ENCODE measurements at regions not wholly inside any gene's neighbourhood (a gene's known extent, or its start where the extent isn't known, plus 50 kb on each side); places are given as distances from the start of the nearest gene placed in this dataset.
"Not testable (repeated sequence)": the region's sequence is repeated elsewhere in the genome, so short reads cannot be mapped to it uniquely, and the experiment has no call there.

DNA sequence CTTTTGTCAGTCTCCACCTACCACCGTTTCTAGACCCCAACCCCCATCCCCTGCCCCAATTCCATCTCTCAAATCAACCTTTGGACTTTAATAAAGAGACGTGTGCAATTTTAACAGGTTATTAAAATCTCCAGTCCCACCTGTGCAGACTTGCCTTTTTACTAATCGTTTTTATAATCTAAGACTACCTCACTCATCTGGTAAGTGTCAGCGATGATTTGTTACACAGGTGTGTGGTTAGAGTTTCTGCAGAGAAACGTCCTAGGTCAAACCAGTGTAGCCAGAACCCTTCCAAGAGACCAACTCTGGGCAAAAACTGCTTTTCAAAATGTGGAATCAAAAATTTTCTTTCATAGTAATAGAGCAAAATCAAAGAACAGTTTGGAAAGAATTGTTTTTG is 60.4 kb upstream of the PELI2 start:
- no peak for DNase-seq

DNA sequence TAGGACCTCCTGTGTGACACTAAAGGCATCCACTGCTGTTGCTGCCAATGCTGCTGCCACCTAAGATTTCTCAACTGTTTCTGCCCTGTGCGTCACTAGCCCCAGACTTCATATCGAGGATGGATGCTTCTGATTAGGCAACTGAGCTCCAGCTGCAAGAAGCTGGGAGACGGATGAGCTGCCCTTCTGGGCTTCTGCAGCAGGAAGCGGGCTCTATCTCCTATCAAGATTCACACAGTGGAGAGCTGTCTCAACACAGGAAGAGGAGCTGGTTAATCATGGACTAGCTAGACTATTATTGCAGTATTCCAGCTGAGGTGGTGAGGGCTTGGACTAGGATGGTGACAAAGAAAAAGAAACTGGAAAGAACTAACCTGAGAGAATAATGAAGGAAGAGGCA is 59.2 kb upstream of the PELI2 start:
- no peak for DNase-seq

DNA sequence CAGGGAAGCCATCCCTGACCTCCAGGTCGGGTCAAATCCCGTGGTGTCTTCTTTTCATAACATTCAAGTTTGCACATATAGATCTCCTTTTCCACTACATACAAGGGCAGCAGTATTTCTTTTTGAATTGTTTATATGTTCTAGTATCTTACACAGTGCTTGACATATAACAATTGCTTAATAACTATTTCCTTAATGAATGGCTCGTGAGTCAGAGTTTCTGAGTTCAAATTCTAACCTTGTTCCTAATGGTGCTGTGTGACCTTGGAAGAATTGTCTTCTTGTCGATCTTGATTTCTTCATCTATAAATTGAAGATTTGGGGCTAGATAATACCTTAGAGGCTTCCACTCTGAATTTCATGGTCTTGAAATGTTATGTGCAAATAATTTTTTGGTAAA is 57.2 kb upstream of the PELI2 start:
- DNase-seq, result no peak

DNA sequence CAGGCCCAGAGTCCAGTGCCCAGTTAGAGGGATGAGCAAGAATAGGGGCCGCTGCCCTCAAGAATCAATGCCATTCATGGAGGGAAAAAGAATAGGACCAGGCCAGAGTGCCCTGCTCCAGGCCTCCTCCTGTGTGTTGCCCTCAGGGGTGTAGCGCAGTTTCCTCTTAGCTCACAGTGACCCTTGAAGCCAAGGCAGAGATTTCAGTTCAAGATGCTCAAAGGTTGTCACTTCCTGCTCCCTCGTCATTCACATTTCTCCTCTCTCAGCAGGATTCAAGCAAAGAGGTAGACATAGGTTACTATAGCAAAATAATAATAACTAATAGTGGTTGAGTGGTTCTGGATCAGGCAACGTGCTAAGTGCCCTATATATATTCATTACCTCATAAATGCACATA is 55.1 kb upstream of the PELI2 start:
- no peak for DNase-seq

DNA sequence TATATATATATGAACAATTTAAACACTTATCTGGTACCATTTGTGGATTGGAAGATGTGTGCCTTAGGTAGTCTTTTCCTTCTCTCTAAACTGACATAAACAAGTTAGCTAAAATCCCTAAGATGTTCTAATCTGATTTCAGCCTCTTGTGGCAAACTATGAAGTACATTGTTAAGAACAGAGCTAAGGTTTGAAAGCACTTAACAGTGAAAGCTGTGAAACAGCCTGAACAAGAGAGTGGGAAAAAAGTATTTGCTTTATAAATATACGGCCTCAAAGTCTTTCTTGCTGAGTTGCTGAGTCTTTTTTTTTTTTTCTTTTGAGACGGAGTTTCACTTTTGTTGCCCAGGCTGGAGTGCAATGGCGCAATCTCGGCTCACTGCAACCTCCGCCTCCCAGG is 53.7 kb upstream of the PELI2 start:
- DNase-seq, result no peak

DNA sequence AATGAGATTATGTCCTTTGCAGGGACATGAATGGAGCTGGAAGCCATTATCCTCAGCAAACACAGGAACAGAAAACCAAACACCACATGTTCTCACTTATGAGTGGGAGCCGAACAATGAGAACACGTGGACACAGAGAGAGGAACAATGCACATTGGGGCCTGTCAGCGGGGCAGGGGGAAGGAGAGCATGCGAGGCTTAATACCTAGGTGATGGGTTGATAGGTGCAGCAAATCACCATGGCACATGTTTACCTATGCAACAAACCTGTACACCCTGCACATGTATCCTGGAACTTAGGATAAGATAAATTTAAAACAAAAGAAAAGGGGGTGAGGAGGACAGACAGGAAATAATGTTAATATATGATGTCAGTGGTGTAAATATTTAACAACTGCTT is 53.0 kb upstream of the PELI2 start:
- DNase-seq, result not testable (repeated sequence)

DNA sequence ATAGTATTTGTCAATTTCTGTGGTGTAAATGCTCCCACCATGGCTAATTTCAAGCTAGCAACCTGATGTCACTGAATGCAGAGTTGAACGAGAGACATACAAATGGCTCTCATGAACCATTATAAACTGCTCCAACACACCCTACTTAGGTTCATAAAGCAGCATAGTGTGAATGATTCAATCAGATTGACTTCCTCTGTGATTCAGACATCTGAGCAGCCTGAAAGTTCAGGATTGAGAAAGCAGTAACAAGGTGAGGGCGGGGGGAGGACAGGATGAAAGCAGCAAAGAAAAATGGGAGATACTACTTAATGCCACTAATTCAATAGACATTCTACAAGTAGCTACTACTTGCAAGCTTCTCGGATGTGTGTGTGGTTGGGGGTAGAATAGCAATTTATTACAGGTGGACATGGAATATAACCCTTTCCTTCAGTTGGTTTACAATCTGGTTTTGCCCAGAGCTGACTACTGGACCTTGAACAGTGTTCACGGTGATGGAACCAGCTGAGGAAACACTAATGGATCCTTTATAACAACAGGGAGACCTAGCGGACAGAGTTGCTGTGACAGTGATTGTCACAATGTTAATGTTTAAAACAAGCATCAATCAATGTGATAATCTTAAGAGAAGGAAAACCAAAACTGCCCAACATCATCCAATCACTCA is 52.5 kb upstream of the PELI2 start:
- no peak for DNase-seq

Data from SHP77 treated with DMSO at 0.1 percent for 48 hours (cell line).